ENCODE measurements at regions not wholly inside any gene's neighbourhood (a gene's known extent, or its start where the extent isn't known, plus 50 kb on each side); places are given as distances from the start of the nearest gene placed in this dataset.
"Not testable (repeated sequence)": the region's sequence is repeated elsewhere in the genome, so short reads cannot be mapped to it uniquely, and the experiment has no call there.

- in situ Hi-C loops (cut with HindIII; ENCODE audit: low pct_unique_long_range_greater_than_20kb, low sequenced_read_pairs); H3K27me3 ChIP-seq (ENCODE audit: control insufficient read depth, insufficient read depth, low read length); intact Hi-C loops (cut with micrococcal nuclease; ENCODE audit: unreplicated experiment); ATAC-seq; H3K27ac ChIP-seq (ENCODE audit: low read length); POLR2A ChIA-PET; BruUV-seq (replicated peaks); DNase-seq (ENCODE audit: low read depth, low spot score); H3K36me3 ChIP-seq (ENCODE audit: control insufficient read depth, insufficient read depth, low read length); CTCF ChIA-PET; H3K9me3 ChIP-seq (ENCODE audit: control insufficient read depth, insufficient read depth, low read depth, low read length); H3K4me1 ChIP-seq (ENCODE audit: control insufficient read depth, insufficient read depth, low read length); H3K4me3 ChIP-seq (ENCODE audit: low read depth in 2 of 2, low read length in 2 of 2): not testable (repeated sequence)
Measured at GRCh38 chr7:39871610-39872009, 78.4 kb upstream of the CDK13 start.

- no peaks in the 10 kb centered on the region; the same call in 1 of the 2 replicates for H3K9me3 ChIP-seq (ENCODE audit: control insufficient read depth, insufficient read depth, low read depth, low read length)
- TF ChIP-seq POLR2AphosphoS5 (IDR thresholded peaks at IDR 0.05; ENCODE audit: low read depth, low read length): no peak
- no peak for TF ChIP-seq REST (IDR thresholded peaks at IDR 0.05; ENCODE audit: insufficient read depth in 1 of 2, low read depth in 2 of 2, low read length in 1 of 2)
- no peak for TF ChIP-seq SIN3A (IDR thresholded peaks at IDR 0.05; ENCODE audit: borderline replicate concordance, insufficient read depth, low read depth, low read length)
- TF ChIP-seq TCF7L2 (IDR thresholded peaks at IDR 0.05; ENCODE audit: low read depth, low read length): no peak
- no peak for TF ChIP-seq CTCF (IDR thresholded peaks at IDR 0.05)
- ATAC-seq (no peak), DNase-seq (ENCODE audit: low read depth, low spot score) (no peak)
- intact Hi-C loops (cut with micrococcal nuclease; ENCODE audit: unreplicated experiment) (no loop called here), in situ Hi-C loops (cut with HindIII; ENCODE audit: low pct_unique_long_range_greater_than_20kb, low sequenced_read_pairs) (no loop called here)
- H3K4me3 ChIP-seq (ENCODE audit: low read depth in 2 of 2, low read length in 2 of 2): no peak overlapping the region
- H3K27me3 ChIP-seq (ENCODE audit: control insufficient read depth, insufficient read depth, low read length): no peaks in the 10 kb centered on the region
- BruUV-seq (replicated peaks): no TSS peak
- no peak overlapping the region for H3K27ac ChIP-seq (ENCODE audit: low read length)
- H3K36me3 ChIP-seq (ENCODE audit: control insufficient read depth, insufficient read depth, low read length): no peaks in the 10 kb centered on the region
- ChIA-PET POLR2A (interaction anchor here (0.6 kb wide), 3 partner anchors 37 to 301 kb away, joined by 3 to 20 read pairs (median 9); no protein-coding TSS in a partner anchor), CTCF (no interaction called here)
- H3K4me1 ChIP-seq (ENCODE audit: control insufficient read depth, insufficient read depth, low read length): no peaks in the 10 kb centered on the region
Measured at GRCh38 chr7:39880556-39880955, 69.5 kb upstream of the CDK13 start.

GRCh38 chr7:39882148-39882784, 67.8 kb upstream of the CDK13 start:
- no peak for ATAC-seq
- DNase-seq (ENCODE audit: low read depth, low spot score): no peak
- in situ Hi-C loops (cut with HindIII; ENCODE audit: low pct_unique_long_range_greater_than_20kb, low sequenced_read_pairs) (no loop called here), intact Hi-C loops (cut with micrococcal nuclease; ENCODE audit: unreplicated experiment) (no loop called here)
- Histone ChIP-seq H3K27ac (ENCODE audit: low read length) (no peak overlapping the region), H3K9me3 (ENCODE audit: control insufficient read depth, insufficient read depth, low read depth, low read length) (no peaks in the 10 kb centered on the region; the same call in 1 of the 2 replicates), H3K4me3 (ENCODE audit: low read depth in 2 of 2, low read length in 2 of 2) (no peak overlapping the region), H3K36me3 (ENCODE audit: control insufficient read depth, insufficient read depth, low read length) (no peaks in the 10 kb centered on the region), H3K27me3 (ENCODE audit: control insufficient read depth, insufficient read depth, low read length) (no peaks in the 10 kb centered on the region), H3K4me1 (ENCODE audit: control insufficient read depth, insufficient read depth, low read length) (no peaks in the 10 kb centered on the region)
- no TSS peak for BruUV-seq (replicated peaks)
- CTCF ChIA-PET: no interaction called here
- POLR2A ChIA-PET: no interaction called here
- TF ChIP-seq POLR2AphosphoS5 (IDR thresholded peaks at IDR 0.05; ENCODE audit: low read depth, low read length): no peak
- TF ChIP-seq REST (IDR thresholded peaks at IDR 0.05; ENCODE audit: insufficient read depth in 1 of 2, low read depth in 2 of 2, low read length in 1 of 2): no peak
- TF ChIP-seq CTCF (IDR thresholded peaks at IDR 0.05): no peak; the same call in 1 of the 2 replicates
- no peak for TF ChIP-seq SIN3A (IDR thresholded peaks at IDR 0.05; ENCODE audit: borderline replicate concordance, insufficient read depth, low read depth, low read length)
- TF ChIP-seq TCF7L2 (IDR thresholded peaks at IDR 0.05; ENCODE audit: low read depth, low read length): no peak

Data from Panc1 (cell line).